GM18868 (cell line): ENCODE measurements at regions not wholly inside any gene's neighbourhood (a gene's known extent, or its start where the extent isn't known, plus 50 kb on each side); places are given as distances from the start of the nearest gene placed in this dataset.

Experiments
- ATAC-seq: cut with Tn5 transposase; IDR thresholded peaks from one replicate; pipeline ENCODE4 v1.9.1; 2021; ENCODE audit warnings: mild to moderate bottlenecking, moderate library complexity; ENCODE audit not compliant: unreplicated experiment

GRCh38 chr21:35853321-35854239, 206.7 kb downstream of the SETD4 start:
- no peak for ATAC-seq

GRCh38 chr21:35852820-35853219, 207.5 kb downstream of the SETD4 start:
- no peak for ATAC-seq

- ATAC-seq, result no peak
Observed at GRCh38 chr21:35850542-35851103, 209.7 kb downstream of the SETD4 start.

- ATAC-seq, result no peak
Observed at GRCh38 chr21:35850029-35850428, 210.3 kb downstream of the SETD4 start.

- no peak for ATAC-seq
Observed at GRCh38 chr21:35849144-35849543, 211.2 kb downstream of the SETD4 start.

- ATAC-seq, result no peak
Observed at GRCh38 chr21:35843911-35844667, 216.2 kb downstream of the SETD4 start.

GRCh38 chr21:35840949-35841348, 219.4 kb downstream of the SETD4 start:
- no peak for ATAC-seq

- no peak for ATAC-seq
Observed at GRCh38 chr21:35840197-35840799, 220.0 kb downstream of the SETD4 start.

- ATAC-seq, result no peak
Observed at GRCh38 chr21:35838987-35839763, 221.2 kb downstream of the SETD4 start.

- no peak for ATAC-seq
Observed at GRCh38 chr21:35838350-35838749, 222.0 kb downstream of the SETD4 start.

- no peak for ATAC-seq
Observed at GRCh38 chr21:35833991-35834390, 226.3 kb downstream of the SETD4 start.

- ATAC-seq, result no peak
Observed at GRCh38 chr21:35833388-35833787, 226.9 kb downstream of the SETD4 start.

- no peak for ATAC-seq
Observed at GRCh38 chr21:35831230-35831629, 229.1 kb downstream of the SETD4 start.

- ATAC-seq, result no peak
Observed at GRCh38 chr21:35829067-35829466, 231.3 kb downstream of the SETD4 start.

- ATAC-seq, result no peak
Observed at GRCh38 chr21:35828161-35828560, 232.2 kb downstream of the SETD4 start.

- no peak for ATAC-seq
Observed at GRCh38 chr21:35827004-35827403, 233.3 kb downstream of the SETD4 start.

GRCh38 chr21:35825370-35826353, 234.7 kb downstream of the SETD4 start:
- no peak for ATAC-seq

GRCh38 chr21:35824136-35824535, 236.2 kb downstream of the SETD4 start:
- ATAC-seq, result no peak

- no peak for ATAC-seq
Observed at GRCh38 chr21:35819134-35819533, 241.2 kb downstream of the SETD4 start.
